Breast epithelium (tissue), 3 donors: ENCODE measurements at regions not wholly inside any gene's neighbourhood (a gene's known extent, or its start where the extent isn't known, plus 50 kb on each side); places are given as distances from the start of the nearest gene placed in this dataset.

ENCODE experiments used
- POLR2AphosphoS5 ChIP-seq, 3 donors: sonication (generic); formaldehyde crosslinking; IDR thresholded peaks; one replicate each; pipeline ENCODE4 v1.6.1; 2017; ENCODE audit warnings: antibody characterized with exemption in 3 of 3
- TF ChIP-seq, protein P1 (sequence below), 3 donors: fragments of 450-650 bp; IDR thresholded peaks; one replicate each; pipeline ENCODE4 v1.5.1; 2016 to 2017; ENCODE audit warnings: antibody characterized with exemption in 3 of 3, mild to moderate bottlenecking in 3 of 3, moderate library complexity in 3 of 3

DNA sequence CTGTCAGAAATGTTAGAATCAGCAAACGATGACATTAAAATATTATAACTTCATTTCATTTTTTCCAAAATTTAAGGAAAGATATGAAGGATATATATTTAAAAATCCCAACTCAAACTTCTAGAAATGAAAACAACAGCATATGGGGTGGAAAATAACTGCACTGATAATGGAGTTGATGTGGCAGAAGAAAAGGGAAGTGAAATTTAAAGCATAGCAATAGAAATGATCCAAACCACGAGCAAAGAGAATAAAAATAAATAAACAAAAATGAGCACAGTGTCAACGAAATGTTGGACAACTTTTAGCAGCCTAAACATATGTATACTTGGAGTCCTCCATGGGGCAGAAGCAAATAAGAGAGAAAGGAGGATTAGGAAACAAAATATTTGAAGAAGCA lies 280.2 kb downstream of the KCNJ3 start:
- TF ChIP-seq, protein P1, sequence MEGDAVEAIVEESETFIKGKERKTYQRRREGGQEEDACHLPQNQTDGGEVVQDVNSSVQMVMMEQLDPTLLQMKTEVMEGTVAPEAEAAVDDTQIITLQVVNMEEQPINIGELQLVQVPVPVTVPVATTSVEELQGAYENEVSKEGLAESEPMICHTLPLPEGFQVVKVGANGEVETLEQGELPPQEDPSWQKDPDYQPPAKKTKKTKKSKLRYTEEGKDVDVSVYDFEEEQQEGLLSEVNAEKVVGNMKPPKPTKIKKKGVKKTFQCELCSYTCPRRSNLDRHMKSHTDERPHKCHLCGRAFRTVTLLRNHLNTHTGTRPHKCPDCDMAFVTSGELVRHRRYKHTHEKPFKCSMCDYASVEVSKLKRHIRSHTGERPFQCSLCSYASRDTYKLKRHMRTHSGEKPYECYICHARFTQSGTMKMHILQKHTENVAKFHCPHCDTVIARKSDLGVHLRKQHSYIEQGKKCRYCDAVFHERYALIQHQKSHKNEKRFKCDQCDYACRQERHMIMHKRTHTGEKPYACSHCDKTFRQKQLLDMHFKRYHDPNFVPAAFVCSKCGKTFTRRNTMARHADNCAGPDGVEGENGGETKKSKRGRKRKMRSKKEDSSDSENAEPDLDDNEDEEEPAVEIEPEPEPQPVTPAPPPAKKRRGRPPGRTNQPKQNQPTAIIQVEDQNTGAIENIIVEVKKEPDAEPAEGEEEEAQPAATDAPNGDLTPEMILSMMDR (IDR thresholded peaks at IDR 0.05) = no peak
- no peak for TF ChIP-seq POLR2AphosphoS5 (IDR thresholded peaks at IDR 0.05)
